Activated T-cell treated with anti-CD3 and anti-CD28 coated beads for 24 hours (primary cell): ENCODE measurements at regions not wholly inside any gene's neighbourhood (a gene's known extent, or its start where the extent isn't known, plus 50 kb on each side); places are given as distances from the start of the nearest gene placed in this dataset.

Experiments used
- DNase-seq: peaks from one replicate; pipeline ENCODE4 v3.0.0-alpha.2; 2020; ENCODE audit warnings: low read depth

DNA sequence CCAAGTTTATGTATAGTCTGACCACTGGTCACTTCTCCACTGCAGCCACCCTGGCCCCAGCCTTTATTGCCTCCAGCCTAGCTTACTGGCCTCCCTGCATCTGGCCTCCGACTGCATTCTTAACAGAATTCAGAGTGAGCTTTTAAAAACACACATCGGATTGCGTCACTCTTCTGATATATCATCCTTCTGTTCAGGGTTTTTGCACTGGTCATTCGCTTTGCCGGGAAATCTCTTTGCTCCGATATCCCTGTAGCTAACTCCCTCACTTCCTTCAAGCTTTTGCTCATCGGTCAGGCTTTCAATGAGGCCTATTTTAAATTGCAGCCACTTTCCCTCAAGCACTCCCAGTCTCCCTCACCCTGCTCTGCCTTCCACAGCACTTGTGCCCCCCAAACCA is 101.6 kb upstream of the DLX2 start:
- DNase-seq = no peak

GRCh38 chr2:172204762-172205161 is 102.1 kb upstream of the DLX2 start:
- no peak for DNase-seq

DNA sequence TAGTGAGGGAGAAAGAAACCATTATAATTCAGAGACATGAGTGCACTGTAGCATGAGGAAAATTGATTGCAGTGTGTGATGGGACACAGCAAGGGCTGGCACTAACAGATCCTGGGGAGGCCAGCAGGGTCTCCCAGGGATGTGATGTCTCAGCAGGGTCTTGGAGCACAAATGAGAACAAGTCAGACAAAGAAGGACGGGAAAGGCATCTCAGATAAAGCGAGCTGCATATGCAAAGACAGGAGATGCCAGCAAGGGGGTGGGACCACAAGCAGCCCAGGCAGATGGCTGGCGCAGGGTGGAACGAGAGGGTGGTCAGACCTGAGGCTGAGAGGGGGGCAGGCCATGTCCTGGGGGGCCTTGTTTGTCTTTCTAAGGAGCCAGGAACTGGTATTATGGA is 102.6 kb upstream of the DLX2 start:
- DNase-seq = no peak

- no peak for DNase-seq
Measured at GRCh38 chr2:172207911-172208310, 105.2 kb upstream of the DLX2 start.

GRCh38 chr2:172208791-172209325 is 106.2 kb upstream of the DLX2 start:
- no peak for DNase-seq

- no peak for DNase-seq
Measured at GRCh38 chr2:172210599-172210998, 107.9 kb upstream of the DLX2 start.

DNA sequence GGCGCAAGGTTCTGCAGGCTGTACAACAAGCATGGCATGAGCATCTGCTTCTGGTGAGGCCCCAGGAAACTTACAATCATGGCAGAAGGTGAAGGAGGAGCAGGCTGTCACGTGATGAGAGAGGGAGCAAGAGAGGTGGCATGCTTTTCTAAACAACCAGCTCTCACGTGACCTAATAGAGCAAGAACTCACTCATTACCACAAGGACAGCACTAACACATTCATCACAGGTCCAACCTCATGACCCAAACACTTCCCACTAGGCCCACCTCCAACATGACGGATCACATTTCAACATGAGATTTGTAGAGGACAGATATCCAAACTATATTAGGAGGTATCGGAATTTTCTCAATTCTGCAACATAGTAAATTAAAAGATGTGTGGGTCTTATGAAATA is 108.8 kb upstream of the DLX2 start:
- no peak for DNase-seq

DNA sequence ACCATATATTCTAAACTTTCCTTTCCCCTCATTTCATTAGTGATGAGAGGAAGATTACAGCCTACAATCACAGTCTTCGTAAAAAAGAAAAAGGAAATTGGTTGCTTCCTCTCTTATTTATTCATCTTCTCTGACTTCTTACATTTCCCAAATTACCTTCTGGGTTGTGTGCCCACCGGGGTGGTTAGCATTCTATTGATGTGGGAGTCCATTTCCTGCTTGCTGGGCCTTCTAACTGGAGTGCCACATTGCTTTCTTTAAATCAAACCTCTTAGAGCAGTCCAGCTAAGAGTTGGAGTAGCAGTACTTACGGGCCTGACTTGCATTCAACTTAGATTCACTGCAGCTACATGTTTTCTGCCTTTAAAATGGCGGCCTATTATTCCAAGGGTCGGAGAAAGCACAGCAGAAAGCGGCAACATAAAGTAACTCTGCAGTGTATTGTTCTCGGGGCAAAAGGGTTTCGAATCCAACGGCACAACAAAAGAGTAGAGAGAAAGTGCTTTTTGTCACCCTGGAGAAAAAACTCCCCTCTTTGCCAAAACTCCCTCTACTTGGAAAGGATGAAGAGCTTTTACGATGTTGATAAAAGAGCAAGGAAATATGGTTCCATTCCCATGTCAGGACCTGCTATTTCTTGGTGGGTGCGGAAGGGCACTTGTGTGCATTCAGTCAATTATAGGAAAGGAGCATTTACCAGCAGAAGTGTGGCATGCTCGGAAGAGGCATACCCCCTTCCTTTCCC is 110.6 kb upstream of the DLX2 start:
- no peak for DNase-seq

DNA sequence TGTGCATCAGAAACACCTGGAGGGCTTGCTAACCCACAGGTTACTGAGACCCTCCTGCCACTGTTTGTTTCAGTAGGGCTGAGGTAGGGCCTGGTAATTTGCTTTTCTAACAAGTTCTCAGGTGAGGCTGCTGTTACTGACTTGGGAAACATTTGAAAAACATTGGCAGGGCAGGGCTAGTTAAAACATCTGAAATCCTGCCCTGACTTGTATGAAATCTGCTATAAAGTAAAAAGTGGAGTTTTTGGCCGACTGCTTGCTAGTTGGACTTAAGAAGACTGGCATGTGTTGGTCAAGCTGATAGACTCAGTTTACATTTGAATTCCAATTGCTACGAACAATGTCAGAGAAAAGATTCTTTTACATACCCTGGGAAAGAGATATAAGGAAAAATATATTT is 111.6 kb upstream of the DLX2 start:
- no peak for DNase-seq

GRCh38 chr2:172215172-172215935 is 112.7 kb upstream of the DLX2 start:
- DNase-seq = no peak

- no peak for DNase-seq
Measured at GRCh38 chr2:172215936-172216335, 113.2 kb upstream of the DLX2 start.

DNA sequence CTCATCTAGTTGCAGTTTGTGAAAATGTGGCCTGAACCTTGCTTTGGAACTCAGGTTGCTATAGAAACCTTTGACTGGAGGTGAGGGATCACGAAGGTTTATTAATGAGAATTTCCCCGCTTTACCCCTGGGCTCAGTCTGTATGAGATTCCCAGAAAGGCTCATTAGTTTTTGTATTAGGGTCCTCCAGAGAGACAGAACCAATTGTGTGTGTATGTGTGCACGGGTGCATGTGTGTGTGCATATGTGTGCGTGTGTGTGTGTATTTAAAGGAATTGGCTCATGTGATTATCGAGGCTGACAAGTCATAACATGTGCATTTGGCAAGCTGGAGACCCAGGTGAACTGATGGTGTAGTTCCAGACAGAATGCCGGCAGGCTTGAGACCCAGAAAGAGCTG is 113.8 kb upstream of the DLX2 start:
- DNase-seq = no peak

GRCh38 chr2:172219201-172219600 is 116.5 kb upstream of the DLX2 start:
- no peak for DNase-seq

- DNase-seq = no peak
Measured at GRCh38 chr2:172220121-172220520, 117.4 kb upstream of the DLX2 start.

GRCh38 chr2:172223601-172224054 is 120.9 kb upstream of the DLX2 start:
- DNase-seq = no peak

DNA sequence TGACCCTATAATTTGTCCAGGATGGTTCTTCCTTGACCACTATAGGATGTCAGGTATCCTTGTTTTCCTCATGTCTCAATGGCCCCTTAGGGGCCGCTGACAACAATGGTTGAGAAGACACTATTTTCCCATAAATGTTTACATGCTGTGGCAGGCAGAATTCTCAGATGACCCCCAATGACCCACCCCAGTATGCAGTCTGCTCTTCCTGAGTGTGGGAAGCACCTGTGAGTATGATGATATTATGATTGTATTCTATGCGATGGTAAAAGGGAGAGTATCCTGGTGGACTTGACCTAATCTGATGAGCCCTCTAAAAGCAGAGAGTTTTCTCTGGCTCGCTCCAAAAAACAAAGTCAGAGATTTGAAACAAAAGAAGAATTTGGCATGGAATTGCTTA is 123.1 kb upstream of the DLX2 start:
- no peak for DNase-seq

GRCh38 chr2:172226244-172227061 is 123.8 kb upstream of the DLX2 start:
- no peak for DNase-seq

DNA sequence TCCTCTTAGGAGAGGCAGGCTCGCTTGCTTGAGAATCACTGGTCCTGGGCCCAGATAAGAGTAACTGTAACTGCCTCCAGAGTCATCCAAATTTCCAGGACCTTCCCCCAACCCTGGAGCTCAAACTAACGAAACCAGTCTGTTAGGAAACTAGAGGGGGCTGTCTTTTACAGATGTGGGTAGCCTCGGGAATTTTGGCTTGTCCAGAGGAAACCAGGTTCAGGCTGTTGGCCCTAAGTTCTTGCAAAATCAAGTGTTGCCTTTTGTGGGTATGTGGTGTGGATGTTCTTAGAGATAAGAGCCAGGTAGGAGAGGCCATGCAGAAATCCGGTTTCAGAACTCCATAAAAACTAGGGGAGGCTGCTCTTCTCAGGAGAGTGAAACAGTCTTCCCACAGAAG is 125.0 kb upstream of the DLX2 start:
- no peak for DNase-seq

- no peak for DNase-seq
Measured at GRCh38 chr2:172228177-172228808, 125.6 kb upstream of the DLX2 start.

DNA sequence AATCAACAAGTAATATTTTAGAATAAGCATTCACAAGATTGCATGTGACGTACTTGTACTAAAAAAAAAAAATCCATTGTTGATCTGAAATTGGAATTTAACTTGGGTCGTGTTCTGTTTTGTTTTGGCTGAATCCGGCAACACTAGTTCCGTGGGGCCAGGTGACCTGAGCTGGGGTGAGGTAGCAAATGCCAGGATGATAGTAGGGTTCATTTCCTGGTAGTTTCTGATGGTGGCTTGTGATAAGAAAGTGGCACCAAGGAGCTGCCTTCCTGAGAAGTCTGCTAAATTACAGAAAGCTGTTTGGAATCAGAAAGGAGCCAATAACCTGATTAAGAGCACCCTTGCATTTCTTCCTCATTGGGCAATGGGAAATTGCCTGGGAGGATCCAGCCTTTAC is 126.4 kb upstream of the DLX2 start:
- DNase-seq = no peak

DNA sequence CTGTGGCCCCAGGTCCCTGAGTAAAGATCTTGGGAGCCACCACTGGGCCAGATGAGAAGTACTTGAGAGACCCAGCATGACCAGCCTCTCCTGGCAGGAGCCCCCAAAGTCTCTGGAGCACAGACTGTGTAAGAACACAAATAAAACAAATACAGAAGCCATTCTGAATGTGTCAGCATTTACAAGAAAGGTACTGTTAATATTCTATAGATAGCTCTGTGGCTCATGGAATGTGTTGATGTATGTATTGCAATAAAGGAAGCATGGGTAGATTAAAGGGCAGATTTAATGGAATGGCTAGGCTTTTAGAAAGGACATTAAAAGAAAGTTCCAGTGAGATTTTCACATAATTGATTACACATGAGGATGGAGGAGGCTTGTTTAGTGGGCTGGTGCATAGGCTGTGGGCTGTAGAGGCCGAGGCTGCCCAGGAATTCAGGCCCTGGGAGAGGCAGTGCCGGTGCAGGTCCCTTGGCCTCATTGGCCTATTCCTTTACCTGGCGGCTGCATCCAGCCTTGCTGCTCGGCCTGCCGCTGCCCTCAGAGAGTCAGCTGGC is 127.7 kb upstream of the DLX2 start:
- DNase-seq = no peak
